ENCODE measurements at regions not wholly inside any gene's neighbourhood (a gene's known extent, or its start where the extent isn't known, plus 50 kb on each side); places are given as distances from the start of the nearest gene placed in this dataset.

DNA sequence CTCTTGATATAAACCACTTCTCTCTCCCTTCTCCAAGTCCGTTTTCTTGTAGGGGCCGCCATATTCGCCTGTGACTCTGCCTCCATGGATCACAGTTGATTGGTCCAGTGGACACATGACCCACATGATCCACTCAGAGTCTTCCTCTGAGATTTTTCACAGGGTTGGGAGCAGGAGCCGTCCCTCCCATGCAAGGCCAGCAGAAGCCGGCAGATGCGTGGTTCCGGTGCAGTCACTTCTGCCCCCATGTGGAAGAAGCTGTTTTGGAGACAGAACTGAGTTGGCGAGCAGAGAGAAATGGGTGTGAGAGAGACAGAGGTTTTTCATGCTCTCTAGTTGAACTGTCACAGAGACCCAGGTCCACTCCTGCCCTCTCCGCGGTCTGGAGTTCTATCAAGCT is 83.3 kb downstream of the C16orf95 start:
- TF ChIP-seq, protein P1, sequence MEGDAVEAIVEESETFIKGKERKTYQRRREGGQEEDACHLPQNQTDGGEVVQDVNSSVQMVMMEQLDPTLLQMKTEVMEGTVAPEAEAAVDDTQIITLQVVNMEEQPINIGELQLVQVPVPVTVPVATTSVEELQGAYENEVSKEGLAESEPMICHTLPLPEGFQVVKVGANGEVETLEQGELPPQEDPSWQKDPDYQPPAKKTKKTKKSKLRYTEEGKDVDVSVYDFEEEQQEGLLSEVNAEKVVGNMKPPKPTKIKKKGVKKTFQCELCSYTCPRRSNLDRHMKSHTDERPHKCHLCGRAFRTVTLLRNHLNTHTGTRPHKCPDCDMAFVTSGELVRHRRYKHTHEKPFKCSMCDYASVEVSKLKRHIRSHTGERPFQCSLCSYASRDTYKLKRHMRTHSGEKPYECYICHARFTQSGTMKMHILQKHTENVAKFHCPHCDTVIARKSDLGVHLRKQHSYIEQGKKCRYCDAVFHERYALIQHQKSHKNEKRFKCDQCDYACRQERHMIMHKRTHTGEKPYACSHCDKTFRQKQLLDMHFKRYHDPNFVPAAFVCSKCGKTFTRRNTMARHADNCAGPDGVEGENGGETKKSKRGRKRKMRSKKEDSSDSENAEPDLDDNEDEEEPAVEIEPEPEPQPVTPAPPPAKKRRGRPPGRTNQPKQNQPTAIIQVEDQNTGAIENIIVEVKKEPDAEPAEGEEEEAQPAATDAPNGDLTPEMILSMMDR (IDR thresholded peaks at IDR 0.05; ENCODE audit: low read depth, low read length): no peak
- TF ChIP-seq EZH2phosphoT487 (IDR thresholded peaks at IDR 0.05; ENCODE audit: low read depth): no peak
